ENCODE measurements at regions not wholly inside any gene's neighbourhood (a gene's known extent, or its start where the extent isn't known, plus 50 kb on each side); places are given as distances from the start of the nearest gene placed in this dataset.
A peak's percentile ranks its signal among the peaks of the same experiment; 100 is the strongest.
"Not testable (repeated sequence)": the region's sequence is repeated elsewhere in the genome, so short reads cannot be mapped to it uniquely, and the experiment has no call there.

- no peak for DNase-seq (ENCODE audit: low spot score)
These were observed 421.5 kb upstream of the SEL1L start for GRCh38 chr14:81955123-81955522.

- DNase-seq (ENCODE audit: low spot score), result no peak
These were observed 427.1 kb upstream of the SEL1L start for GRCh38 chr14:81960781-81961180.

- no peak for DNase-seq (ENCODE audit: low spot score)
These were observed 430.2 kb upstream of the SEL1L start for GRCh38 chr14:81963846-81964245.

DNA sequence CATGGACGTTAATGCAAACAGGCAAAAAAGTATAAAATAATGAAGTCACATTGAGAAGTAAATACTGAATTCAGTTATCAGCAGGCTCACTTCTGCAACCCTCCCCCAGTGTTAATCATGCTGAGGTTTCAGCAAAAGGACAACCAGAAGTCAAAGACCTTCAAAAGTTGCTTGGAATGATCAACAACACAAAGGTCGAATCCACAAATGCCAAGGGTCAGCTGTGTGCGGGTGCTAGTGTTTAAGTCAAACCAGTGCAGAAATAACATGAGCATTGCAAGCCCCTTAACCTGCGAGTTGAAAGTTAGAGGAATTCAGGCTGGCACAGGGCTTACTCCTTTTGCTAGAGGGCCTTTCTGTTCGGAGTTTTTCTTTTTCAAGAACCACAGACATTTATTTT lies 436.7 kb upstream of the SEL1L start:
- no peak for DNase-seq (ENCODE audit: low spot score)

DNA sequence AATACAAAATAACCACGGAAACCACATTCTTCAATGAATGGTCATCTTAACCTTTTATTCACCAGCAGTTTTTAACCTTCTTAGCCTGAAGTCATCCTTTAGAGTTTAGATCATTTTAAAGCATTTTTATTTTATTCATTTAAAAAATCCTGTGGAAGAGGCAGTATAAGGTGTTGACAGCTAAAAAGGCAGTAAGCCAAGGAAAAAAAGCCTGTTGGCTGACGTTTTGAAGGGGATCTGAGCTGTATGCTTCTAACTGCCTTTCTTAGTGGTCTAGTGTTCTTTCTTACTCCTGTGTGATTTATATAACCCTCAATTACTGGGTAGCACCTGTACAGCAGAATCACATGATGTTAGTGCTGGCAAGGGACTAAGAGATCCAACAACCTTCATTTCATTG lies 438.3 kb upstream of the SEL1L start:
- peak; percentile 3 for DNase-seq (ENCODE audit: low spot score)

DNA sequence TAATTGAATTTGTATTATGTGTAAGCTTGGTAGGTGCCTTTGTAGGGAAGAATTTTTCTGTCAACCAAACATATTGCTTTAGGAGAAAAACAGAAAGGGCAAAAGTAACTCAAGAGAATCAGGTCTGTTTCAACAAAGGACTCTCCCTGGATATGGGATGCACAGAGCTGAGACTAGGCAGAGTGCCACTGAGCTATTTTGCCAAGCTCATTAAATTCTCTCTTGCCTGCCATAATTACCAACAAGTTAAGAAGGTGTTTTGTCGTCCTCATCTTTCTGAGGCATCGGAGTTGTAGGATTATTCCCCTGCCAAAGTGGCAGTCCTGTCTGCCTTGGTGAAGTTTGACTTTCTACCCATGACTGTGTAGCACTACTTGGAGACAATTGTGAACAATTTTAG lies 438.9 kb upstream of the SEL1L start:
- no peak for DNase-seq (ENCODE audit: low spot score)

DNA sequence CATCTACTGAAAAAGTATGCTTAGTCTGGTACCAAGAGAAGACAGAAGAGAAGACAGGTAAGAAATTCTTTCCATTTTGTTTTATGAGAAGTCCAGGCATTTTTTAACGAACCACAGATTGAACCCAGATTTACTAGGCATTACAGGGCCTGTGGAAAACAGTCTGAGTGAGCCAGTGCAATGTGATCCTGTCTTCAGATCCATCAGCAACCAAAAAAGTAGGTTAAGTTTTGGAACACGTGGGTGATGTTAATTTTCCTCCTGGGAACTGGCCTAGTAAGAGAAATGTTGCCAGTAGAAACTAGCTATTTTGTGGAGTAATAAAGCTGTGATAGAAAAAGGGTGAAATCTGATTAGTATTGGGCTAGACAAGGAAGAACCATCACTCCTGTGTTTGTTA lies 440.9 kb upstream of the SEL1L start:
- no peak for DNase-seq (ENCODE audit: low spot score)

GRCh38 chr14:81980601-81981306 lies 447.1 kb upstream of the SEL1L start:
- DNase-seq (ENCODE audit: low spot score), result peak; percentile 3

DNA sequence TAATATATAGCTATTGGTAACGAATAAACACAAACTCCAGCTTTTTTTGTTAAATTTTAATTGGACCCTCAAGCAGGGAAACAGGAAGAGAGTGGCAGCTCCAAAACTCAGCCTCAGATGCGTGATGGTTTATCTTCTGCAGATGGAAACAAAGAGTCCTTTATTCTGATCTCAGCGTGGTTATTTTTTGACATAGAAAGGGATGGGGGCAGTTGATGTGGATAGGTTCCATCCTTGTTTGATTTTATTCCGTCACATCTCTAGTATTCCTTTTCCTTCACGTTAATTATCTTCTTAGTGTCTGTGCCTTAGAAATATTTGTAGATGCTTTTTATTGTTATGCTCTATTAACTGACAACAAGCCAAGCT lies 447.6 kb upstream of the SEL1L start:
- peak; percentile 52 for DNase-seq (ENCODE audit: low spot score)

- DNase-seq (ENCODE audit: low spot score), result no peak
These were observed 448.4 kb upstream of the SEL1L start for GRCh38 chr14:81982046-81982445.

DNA sequence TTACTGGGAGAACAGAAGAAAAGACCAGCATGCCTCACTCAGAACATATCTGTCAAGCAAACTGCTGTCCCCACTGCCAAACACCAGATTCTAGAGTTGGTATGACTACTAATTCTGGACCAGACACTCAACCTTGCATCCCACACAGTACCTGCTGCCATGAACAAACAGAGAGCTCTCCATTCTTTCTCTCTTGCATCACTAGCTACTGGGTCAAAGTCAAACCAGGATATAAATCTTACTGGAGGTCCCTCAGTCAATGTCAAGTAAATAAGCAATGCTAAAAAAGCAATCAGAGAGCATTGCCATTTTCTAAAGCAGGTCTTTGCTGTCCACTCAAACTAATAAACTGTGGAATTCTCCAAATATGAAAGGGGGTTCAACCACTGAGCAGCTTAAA lies 452.4 kb upstream of the SEL1L start:
- DNase-seq (ENCODE audit: low spot score), result no peak

DNA sequence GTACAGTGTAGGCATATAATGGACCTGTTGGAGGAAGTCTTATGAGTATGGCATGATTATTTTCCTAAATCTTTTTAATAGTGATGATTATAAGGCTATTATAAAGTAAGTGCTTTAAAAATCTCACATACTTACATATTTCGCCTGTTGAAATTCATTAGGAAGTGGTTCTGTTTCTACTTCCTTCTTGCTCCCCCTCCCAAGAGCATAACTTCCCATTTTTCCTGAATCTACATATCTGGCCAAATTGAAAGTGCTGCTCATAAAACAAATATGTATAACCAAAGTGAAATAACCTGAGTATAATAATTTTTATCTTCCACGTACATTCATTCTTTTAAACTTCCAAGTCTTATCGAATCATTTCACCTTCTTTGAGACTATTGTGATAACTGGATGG lies 455.6 kb upstream of the SEL1L start:
- DNase-seq (ENCODE audit: low spot score), result no peak

DNA sequence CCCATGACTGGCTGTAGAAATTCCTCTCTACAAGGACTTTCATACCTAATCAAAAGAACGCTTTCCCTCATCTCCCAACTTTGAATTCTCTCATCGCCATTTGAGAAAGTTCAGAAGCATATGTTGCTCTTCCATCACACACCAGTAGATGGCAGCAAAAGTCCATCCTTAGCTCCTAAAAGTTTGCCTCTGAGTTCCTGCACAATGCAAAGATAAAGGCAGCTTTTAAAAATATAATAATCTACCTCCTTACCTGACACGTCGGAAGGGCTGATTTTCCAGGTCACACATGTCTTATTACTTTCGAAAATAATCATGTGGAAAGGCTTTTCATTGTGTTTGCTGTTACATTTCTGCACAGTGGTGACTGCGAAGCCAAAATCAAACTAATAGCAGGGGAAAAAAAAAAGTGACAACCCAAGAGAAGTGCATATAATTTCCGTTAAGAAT lies 456.7 kb upstream of the SEL1L start:
- DNase-seq (ENCODE audit: low spot score), result peak; percentile 52

- peak; percentile 8 for DNase-seq (ENCODE audit: low spot score)
These were observed 458.3 kb upstream of the SEL1L start for GRCh38 chr14:81991998-81992397.

- no peak for DNase-seq (ENCODE audit: low spot score)
These were observed 459.8 kb upstream of the SEL1L start for GRCh38 chr14:81993432-81993831.

DNA sequence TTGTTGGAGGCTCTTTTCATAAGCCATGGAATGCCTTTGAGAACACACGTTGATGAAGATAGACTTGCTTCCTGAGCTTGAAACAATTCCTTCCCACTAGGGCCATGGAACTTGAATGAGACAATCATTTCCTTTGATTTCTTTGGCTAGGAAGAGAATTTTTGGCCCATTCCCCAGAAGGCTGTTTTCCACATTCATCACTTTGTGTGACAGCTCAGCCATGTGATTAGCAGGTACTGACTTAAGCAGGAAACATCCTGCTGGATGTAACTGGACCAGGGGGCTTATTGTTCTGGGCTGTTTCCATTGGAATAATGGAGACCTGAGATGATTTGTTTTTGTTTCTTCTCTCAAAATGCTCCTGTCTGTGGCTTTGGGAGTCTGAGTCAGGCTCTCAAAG lies 469.8 kb upstream of the SEL1L start:
- DNase-seq (ENCODE audit: low spot score), result no peak

DNA sequence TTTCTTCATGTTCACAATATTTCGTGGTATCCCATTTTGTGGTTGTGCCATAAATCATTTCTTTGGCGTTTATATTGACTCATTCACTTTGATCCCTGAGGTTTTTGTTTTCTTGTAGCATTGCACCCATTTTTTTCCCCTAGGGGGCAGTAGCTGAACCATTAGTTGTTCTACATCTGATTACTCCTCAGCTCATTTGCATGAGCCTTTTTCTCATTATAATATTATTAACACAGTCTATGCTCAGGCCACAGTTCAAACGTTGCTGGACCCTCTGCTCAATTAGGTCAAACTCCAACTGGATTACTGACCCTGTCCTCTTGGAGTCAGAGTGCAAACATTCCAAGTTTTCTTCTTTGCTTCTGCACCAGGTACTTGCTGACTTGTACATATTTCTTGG lies 475.4 kb upstream of the SEL1L start:
- DNase-seq (ENCODE audit: low spot score), result no peak

- no peak for DNase-seq (ENCODE audit: low spot score)
These were observed 476.3 kb upstream of the SEL1L start for GRCh38 chr14:82009993-82010392.

DNA sequence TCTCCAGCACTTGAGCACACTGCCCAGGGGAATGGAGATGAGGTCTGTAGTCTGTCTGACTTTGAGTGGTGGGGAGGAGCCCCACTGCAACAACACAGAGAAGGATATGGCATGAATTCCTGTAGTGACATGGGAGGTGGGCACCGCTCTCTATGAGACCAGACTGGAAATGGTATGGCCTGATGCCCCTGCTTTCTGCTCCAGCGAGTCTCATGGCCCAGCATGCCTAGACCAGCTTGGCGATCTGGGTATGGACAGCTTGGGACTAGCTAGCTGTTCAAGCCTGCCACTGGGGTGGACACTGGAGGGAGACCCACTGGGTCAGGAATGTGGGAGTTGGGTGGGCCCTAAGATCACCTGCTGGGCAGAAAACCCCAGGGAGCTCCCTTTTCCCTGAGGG lies 477.8 kb upstream of the SEL1L start:
- DNase-seq (ENCODE audit: low spot score), result no peak

GRCh38 chr14:82029038-82029437 lies 495.4 kb upstream of the SEL1L start:
- DNase-seq (ENCODE audit: low spot score), result no peak

- DNase-seq (ENCODE audit: low spot score), result no peak
These were observed 501.7 kb upstream of the SEL1L start for GRCh38 chr14:82035397-82035796.

- not testable (repeated sequence) for DNase-seq (ENCODE audit: low spot score)
These were observed 504.4 kb upstream of the SEL1L start for GRCh38 chr14:82038066-82038465.

DNA sequence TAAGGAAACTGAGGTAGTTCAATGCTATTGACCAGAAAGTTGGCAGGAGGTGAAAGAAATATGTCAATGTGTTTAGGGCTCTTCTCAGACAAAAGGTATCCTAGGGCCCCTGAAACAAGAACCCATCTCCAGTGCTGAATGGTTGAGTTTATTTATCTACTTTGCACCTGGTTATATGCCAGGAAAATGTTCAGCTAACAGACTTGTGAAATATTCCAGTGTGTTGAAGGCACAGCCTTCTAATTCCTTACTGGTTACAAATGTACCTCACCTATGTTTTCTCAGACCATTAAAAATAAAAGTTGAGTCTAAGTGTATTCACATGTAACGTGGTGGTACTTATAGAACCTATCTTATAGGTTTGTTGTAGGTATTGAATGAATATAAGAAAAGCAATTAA lies 511.7 kb upstream of the SEL1L start:
- no peak for DNase-seq (ENCODE audit: low spot score)

DNA sequence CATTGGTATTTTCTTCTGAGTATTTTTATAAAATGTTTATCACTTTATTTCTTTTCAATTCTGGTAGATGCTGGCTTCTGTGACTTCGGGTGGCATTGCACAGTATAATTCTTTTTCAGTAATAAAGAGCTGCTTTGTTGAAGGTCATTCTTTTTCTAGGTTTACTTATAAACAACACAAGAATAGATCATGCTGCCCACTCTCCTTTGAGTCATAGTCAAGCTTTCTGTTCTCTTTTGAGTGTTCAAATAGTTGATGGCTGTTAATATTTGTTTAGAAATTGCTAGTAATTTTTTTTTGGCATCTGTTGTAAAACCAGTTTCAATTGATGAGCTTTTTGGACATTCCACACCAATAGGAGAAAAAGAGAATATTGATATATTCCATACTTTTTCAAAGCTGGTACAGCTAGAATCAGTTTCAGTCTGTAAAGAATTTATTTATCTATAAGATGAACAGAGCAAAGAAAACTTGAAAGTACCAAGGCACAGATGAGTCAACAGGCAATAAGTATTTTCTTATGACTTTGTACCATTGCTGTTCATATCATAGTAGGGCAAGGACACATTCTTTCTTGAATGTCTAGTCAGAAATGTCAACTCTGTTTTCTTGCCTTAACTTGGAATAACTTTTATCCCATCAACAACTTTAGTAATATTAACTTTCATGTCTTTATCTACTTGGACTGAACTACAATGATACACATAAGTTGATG lies 513.0 kb upstream of the SEL1L start:
- no peak for DNase-seq (ENCODE audit: low spot score)

Measured in COLO829 (cell line).